ENCODE measurements at regions not wholly inside any gene's neighbourhood (a gene's known extent, or its start where the extent isn't known, plus 50 kb on each side); places are given as distances from the start of the nearest gene placed in this dataset.

- intact Hi-C loops (cut with DNase I), result no loop called here
- Histone ChIP-seq H3K27me3 (ENCODE audit: low read depth) (peaks cover 6% of the 10 kb centered on the region), H3K36me3 (no peaks in the 10 kb centered on the region), H3K4me1 (no peaks in the 10 kb centered on the region), H3K4me3 (no peak overlapping the region), H3K27ac (no peak overlapping the region), H3K9me3 (no peaks in the 10 kb centered on the region)
- ATAC-seq (no peak), DNase-seq (no peak)
- no peak for TF ChIP-seq CTCF (IDR thresholded peaks at IDR 0.05)
Measured at GRCh38 chr7:155969192-155969929, 157.1 kb upstream of the SHH start.

GRCh38 chr7:155965010-155965409, 152.7 kb upstream of the SHH start:
- intact Hi-C loops (cut with DNase I), result no loop called here
- ATAC-seq, result no peak
- TF ChIP-seq CTCF (IDR thresholded peaks at IDR 0.05), result no peak
- Histone ChIP-seq H3K27me3 (ENCODE audit: low read depth) (no peaks in the 10 kb centered on the region), H3K4me1 (no peaks in the 10 kb centered on the region), H3K36me3 (no peaks in the 10 kb centered on the region), H3K4me3 (no peak overlapping the region), H3K9me3 (no peaks in the 10 kb centered on the region), H3K27ac (no peak overlapping the region)
- DNase-seq, result no peak

- Histone ChIP-seq H3K27ac (no peak overlapping the region), H3K27me3 (ENCODE audit: low read depth) (no peaks in the 10 kb centered on the region), H3K9me3 (no peaks in the 10 kb centered on the region), H3K36me3 (no peaks in the 10 kb centered on the region), H3K4me1 (no peaks in the 10 kb centered on the region), H3K4me3 (no peak overlapping the region)
- ATAC-seq (no peak), DNase-seq (no peak)
- no peak for TF ChIP-seq CTCF (IDR thresholded peaks at IDR 0.05)
- intact Hi-C loops (cut with DNase I), result no loop called here
Measured at GRCh38 chr7:155964543-155964942, 152.3 kb upstream of the SHH start.

GRCh38 chr7:155963771-155964195, 151.5 kb upstream of the SHH start:
- Histone ChIP-seq H3K9me3 (no peaks in the 10 kb centered on the region), H3K27me3 (ENCODE audit: low read depth) (no peaks in the 10 kb centered on the region), H3K36me3 (no peaks in the 10 kb centered on the region), H3K27ac (no peak overlapping the region), H3K4me3 (no peak overlapping the region), H3K4me1 (no peaks in the 10 kb centered on the region)
- TF ChIP-seq CTCF (IDR thresholded peaks at IDR 0.05), result no peak
- ATAC-seq (no peak), DNase-seq (no peak)
- intact Hi-C loops (cut with DNase I), result no loop called here

- TF ChIP-seq CTCF (IDR thresholded peaks at IDR 0.05), result no peak
- Histone ChIP-seq H3K9me3 (no peaks in the 10 kb centered on the region), H3K27me3 (ENCODE audit: low read depth) (no peaks in the 10 kb centered on the region), H3K4me3 (no peak overlapping the region), H3K36me3 (no peaks in the 10 kb centered on the region), H3K4me1 (no peaks in the 10 kb centered on the region), H3K27ac (no peak overlapping the region)
- intact Hi-C loops (cut with DNase I), result no loop called here
- ATAC-seq, result no peak
- no peak for DNase-seq
Measured at GRCh38 chr7:155963356-155963755, 151.1 kb upstream of the SHH start.

All from lower lobe of right lung (tissue), 2 donors.